GM19463 (cell line): ENCODE measurements at regions not wholly inside any gene's neighbourhood (a gene's known extent, or its start where the extent isn't known, plus 50 kb on each side); places are given as distances from the start of the nearest gene placed in this dataset.

Experiments
- ATAC-seq: cut with Tn5 transposase; IDR thresholded peaks from one replicate; pipeline ENCODE4 v1.9.1; 2021; ENCODE audit warnings: mild to moderate bottlenecking, moderate library complexity; ENCODE audit not compliant: unreplicated experiment

DNA sequence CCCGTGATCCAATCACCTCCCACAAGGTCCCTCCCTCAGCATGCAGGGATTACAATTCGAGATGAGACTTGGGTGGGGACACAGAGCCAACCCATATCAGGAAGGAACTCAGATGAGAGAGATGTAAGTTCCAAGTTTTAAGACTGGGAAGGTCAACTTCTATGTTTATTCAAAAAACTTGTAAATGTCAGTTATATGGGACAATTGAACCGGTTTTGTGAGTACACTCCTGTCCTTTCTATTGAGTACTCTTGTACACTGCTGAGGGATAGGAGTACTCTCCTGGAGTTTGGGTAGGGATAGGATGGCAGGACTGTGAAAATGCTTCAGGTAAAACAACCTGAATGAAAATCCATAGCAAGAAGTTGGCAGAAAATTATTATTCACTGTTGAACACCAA is 239.1 kb downstream of the ZNF674 start:
- ATAC-seq: no peak

DNA sequence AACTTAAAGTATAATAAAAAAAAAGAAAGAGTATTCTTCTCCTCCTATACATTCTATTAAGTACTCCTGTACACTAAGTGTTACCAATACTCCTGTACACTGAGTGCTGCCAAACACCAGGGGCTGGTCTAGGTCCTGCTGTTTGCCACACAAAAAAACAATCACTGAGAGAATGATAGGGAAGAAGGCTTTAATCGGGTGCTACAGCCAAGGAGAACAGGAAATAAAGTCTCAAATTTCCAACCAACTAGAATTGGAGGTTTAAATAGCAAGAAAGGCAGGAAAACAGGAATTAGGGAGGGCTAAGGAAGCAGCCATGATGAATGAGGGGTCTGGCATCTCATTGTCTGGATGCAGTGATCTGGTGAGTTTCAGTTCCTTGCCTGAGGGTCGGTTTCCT is 239.8 kb downstream of the ZNF674 start:
- ATAC-seq: no peak

DNA sequence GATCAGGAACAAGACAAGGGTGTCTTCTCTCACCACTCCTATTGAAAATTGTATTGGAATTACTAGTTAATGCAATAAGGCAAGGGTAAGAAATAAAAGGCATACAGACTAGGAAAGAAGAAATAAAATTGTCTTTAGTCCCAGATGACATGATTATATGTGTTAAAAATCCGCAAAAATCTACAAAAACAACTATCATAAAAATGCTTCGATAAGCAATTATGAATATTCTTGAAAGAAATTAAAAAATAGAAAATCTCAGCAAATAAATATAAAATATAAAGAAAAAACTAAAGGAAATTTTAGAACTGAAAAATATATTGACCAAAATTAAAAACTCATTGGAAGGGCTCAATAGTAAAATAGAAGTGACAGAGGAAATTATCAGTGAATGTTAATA is 243.3 kb downstream of the ZNF674 start:
- no peak for ATAC-seq

DNA sequence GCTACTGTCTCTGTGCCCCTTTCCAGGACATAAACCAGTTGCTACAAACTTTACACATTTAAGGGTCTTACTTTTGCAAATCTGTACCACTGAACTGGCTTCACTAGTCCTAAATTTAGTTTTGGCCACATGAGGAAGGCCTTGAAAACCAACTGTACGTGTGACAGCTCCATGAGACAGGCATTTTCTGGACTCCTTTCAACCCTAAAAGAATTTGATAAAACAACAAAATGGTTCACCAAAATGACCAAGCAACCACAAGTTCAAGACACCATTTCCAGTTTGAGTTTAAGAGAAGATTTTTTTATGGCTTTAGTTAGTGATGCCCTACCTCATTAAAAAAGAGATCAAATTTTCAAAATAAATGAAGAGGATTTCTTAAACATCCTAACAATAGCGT is 246.4 kb downstream of the ZNF674 start:
- ATAC-seq: no peak

DNA sequence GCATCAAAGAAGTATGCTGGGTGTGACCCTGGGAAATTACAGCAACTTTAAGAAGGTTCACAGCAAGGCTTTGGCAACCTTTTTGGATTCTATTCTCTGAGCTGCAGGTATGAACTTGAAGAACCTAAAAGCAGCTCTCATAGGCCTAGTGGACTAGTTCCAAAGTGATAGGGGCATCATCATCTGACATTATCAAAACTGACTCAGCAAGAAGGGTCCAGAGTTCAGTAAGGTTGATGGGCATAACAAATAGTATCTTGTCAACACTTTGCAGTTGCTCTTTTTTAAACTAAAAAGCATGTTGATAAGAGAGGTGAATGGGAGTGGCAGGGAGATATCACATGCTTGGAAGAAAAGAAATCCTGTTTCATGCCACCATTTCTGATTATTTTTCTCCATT is 249.3 kb downstream of the ZNF674 start:
- no peak for ATAC-seq

DNA sequence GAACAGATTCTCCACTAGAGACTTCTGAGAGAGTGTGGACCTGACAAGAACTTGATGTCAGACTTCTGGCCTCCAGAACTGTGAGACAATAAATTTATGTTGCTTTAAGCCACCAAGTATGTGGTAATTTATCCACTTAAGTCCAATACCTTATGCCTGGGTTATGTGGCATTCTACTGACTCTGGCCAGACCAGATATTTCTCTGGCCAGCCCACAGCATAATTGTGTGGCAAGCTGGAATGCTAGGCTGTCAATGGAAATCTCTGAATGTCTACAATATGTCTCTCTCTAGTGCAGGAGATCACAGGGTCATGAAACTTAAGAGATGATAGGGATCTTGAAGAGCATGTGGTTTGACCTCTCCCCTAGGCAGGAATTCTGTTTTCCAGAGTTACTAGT is 251.0 kb downstream of the ZNF674 start:
- ATAC-seq: no peak

DNA sequence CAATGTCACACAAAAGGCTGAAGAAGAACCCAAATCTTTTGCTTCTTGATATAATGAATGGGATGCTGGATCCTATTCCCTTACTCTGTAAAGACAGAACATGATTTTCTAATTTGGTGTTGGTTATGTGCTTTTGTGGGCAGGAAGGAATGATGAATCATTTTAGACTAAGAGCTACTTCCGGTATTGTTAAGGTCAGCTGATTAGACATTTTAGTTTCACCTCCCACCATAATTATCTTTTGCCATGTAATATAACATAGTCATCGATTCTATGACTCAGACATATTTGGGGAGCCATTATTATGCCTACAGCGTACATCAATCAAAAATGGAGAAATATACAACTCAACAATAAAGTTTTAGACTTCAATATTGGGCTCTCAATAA is 265.3 kb downstream of the ZNF674 start:
- no peak for ATAC-seq

DNA sequence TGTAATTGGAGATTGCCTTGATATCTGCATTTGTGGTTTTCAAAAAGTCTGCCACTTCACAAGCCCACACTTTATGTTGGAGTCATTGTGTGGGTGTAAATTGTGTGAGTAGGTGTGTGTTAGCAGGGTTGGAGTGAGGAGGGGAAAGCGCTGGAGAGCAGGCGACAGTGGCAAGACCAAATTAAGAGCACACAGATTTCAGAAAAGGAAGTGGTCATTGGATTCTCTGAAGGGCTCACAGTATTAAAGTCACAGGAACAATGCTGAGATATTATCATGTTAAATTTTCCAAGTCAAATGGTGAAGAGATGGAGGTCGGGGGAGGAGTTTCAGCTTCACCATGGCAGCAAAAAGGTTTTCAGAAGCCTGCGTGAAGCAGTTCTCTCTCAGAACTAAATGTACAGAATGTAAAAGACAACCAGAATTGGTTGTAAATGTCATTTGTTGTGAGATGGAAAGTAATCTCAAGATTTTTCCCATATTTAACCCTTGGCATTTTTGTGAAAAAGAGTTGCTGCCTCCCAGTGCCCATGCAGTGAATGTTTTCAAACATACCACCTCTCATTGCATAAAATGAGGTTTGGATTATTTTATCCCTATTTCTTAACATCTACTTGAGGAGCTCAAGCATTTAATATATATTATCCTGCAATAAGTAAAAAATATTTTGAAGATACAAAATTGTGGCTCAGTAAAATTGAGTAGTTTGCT is 265.9 kb downstream of the ZNF674 start:
- no peak for ATAC-seq

DNA sequence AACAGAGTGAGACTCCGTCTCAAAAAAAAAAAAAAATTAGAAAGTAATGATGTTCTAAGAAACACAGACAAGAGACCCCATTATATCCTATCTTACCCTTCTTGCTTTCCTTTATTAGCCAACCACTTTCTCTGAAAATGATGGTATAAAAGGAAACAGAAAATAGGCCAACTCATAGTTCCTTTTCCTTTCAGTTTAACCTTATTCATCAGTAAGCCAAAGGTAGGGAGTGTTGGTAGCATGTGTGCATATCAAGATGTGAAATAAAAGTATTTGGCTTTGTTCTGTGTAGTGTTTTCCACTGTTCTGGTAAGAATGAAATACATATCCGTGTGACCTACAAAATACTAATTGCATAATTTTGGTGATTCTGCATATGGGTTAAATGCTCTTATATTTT is 266.6 kb downstream of the ZNF674 start:
- ATAC-seq: no peak

DNA sequence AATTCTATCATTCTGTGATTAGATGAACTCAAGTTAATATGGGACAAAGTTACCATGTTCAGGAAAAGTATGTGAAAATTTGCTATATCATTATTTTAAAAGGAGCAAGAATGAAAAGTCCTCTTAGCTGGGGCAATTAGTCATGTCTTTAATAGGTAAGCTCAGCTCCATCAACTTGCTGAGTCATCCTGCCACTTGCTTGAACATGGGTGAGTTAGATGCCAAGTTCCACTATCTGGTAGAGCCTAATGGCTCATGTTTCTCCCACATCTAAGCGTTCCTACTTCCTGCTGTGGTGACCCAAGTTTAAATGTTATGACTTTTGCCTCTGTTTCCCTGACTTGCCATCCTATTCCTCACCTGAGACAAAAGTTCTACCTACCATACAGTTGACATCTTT is 276.8 kb downstream of the ZNF674 start:
- ATAC-seq: peak; percentile 50

DNA sequence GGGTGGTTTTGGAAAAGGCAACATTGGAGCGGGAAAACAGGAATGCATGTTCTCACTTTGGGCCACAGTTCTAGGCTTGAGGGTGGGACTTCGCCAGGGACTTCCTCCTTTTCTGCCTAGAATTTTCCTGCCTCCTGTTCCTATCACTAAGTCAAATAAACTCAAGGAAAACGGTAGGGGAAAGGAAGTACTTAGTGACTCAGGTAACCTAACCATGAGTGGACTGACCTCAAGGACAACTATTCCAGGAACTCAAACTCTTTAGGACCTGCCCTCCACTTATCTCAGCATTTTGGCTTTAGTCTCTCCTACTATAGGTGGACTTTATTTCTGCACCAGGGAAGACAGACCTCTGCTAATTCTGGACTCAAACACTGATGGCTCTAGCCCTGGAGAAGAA is 281.7 kb downstream of the ZNF674 start:
- no peak for ATAC-seq

DNA sequence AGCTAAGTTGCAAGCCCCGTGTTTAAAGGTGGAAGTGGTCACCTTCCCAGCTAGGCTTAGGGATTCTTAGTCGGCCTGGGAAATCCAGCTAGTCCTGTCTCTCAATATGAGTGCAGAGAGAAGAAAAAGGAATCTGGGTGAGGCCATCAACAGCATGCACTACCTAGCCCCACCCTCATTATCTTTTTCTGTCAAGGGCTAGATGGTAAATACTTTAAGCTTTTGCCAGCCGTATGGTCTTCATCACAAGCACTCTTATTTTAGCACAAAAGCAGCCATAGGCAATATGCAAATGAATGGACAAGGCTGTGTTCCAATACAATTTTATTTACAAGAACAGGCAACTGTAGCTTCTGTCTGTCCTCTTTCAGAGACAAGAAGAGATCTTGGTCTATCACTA is 282.9 kb downstream of the ZNF674 start:
- no peak for ATAC-seq

DNA sequence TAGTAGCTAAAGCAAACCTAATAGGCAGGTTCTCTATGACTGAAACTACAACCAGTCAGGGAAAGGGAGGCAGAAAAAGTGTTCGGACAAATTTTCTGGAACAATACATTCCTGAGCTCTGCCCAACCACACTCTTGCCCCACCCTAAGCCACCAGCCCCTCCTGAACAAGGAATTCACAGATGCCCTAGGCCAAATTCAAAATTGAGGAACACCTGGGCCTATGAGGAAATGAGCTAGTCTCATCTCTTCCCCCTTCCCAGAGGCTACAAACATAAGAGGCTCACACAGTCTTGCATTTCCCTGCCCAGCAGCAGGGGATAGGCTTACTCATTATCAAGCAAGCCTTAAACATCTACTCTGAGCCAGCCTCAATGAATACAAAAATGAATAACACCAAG is 284.7 kb downstream of the ZNF674 start:
- no peak for ATAC-seq

DNA sequence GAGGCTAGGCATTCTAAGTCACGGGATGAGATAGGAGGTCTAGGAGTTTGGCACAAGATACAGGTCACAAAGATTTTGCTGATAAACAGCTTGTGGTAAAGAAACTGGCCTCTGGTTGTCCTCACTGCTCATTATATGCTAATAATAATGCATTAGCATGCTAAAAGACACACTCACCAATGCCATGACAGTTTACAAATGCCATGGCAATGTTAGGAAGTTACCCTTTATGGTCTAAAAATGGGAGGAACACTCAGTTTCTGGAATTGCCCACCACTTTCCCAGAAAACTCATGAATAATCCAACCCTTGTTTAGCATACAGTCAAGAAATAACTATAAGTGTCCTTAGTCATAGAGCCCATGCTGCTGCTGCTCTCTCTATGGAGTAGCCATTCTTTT is 286.9 kb downstream of the ZNF674 start:
- no peak for ATAC-seq

DNA sequence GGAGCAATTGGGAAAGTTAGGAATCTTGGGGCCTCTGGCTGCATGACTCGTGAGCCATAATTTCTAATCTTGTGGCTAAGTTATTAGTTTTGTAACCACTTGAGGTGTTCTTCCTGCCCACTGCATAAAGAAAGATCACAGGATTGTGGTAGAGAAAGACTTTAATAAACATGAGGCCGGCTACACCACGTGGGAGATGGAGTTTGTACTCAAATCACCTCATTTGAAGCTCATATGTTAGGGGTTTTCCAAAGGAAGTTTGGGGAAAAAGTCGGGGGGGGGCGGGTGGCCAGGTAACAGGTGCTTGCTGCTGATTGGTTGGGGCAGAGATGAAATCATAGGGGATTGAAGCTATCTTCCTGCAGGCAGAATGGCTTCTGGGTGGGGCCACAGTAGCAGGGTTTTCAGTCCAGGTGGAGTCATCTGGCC is 287.8 kb downstream of the ZNF674 start:
- no peak for ATAC-seq

DNA sequence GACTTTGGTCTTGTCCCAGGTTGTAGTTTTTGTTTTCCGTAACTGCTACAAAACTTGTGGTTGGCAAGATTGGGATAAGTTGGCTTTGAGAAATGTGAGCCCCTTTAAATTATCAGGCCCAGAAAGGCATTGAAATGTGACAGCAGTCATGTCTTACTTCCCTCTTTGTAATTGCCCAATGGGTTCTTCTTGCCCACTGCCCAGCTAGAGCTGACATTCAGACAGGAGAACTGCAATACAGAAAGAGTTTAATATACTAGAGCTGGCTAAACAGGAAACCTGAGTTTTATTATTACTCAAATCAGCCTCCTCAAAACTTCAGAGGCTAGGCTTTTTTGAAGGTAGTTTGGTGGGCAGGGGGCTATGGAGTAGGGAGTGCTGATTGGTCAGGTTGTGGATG is 288.3 kb downstream of the ZNF674 start:
- no peak for ATAC-seq

DNA sequence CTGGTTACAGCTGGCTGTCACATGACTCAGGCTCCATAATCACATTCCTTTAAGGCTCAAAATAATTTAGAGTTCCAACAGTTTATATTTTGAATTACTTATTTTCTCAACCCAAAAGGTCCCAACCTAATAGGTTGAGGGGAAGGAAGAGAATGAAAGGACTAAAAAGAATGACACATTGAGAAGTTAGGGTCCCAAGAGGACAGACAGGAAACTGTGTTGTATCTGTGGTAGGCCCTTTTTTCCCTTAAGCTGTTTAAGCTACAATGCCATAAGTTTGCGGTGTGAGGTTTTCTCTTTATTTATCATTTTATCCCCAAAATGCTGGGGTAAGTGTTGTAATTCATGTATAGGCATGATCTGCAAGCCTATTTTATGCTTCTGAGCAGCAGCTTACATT is 290.2 kb downstream of the ZNF674 start:
- no peak for ATAC-seq

DNA sequence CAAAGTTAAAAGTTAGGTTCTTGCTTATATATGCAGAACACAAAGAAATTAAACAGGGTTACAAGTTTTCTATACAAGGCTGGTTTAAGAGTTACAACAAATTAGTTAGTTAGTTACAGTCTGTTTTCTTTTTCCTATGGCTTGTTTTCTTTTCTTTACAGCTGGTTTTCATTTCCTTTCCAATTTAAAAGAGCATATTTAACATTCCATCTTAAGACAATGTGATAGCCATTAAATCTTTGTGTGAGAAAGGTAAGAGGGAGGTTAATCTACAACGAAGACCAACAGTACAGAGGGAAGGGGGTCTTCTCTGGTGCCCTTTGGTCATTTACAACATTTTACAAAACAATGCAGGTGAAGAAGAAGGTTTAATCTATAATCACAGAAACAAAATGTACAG is 290.6 kb downstream of the ZNF674 start:
- no peak for ATAC-seq

DNA sequence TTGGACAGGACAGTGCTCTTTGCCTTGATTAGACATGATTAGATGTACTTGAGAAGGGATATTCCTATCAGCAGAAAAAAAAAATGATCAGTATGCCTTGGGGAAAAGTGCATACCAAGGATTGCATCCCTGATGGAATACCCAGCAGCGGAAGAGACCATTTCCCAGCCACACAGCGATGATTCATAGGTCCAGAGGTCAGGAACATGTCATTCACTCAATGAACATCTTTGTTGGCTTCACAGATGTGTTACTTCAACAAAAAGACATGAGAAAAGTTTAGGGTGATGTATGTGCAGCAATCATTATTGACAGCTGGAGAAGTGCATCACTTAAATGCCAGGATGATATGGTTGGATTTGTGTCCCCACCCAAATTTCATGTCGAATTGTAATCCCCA is 293.5 kb downstream of the ZNF674 start:
- ATAC-seq: no peak

DNA sequence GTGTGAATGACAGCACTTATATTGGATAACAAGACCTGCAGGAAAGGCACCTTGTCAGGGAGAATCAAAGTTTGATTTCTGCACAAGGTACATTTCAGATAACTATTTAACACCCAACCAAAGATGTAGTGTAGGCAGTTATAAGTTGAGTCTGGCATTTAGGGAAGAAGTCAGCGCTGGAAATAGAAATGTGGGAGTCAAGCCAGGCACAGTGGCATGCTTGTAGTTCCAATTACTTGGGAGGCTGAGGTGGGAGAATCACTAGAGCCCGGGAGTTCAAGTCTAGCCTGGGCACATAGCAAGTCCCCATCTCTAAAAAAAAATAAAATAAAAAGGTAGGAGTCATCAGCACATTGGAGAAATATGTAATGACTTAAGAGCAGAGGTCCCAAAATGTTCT is 295.1 kb downstream of the ZNF674 start:
- no peak for ATAC-seq

DNA sequence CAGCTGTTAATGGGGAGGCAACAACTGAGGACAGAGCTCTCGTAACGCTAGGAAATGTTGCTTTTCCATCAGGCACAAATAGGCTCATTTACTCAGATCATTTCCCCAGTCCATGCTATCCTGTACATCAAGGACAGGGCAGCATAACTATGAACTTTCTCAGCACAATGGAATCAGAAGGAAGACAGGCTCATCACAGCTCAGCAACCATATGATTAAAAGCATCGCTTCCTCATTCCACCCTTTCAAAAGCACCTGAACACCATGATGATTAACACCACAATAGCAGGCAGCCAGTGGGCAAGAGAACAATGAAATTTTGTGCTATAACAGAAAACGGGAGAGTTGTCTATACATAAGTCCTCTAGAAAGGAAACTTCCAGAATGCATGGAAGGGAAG is 297.8 kb downstream of the ZNF674 start:
- no peak for ATAC-seq

DNA sequence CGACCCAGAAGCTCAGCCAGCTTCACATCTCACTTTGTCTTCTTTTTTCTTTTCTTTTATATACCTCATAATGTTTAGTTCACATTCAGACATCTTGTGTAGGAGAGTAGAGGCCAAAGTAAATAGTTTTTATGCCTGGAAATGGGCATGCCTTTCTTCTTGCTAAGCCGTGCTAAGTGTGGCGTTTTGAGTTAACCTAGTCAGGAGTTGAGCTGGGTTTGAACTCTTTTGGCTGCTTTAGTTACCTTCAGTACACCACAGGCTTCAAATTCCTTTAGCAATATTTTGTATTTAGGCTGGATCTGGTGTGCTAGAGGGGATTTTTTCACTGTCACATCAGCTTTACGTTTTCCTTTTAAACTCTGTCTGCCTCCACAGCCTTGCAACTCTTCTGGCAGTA is 300.8 kb downstream of the ZNF674 start:
- no peak for ATAC-seq

DNA sequence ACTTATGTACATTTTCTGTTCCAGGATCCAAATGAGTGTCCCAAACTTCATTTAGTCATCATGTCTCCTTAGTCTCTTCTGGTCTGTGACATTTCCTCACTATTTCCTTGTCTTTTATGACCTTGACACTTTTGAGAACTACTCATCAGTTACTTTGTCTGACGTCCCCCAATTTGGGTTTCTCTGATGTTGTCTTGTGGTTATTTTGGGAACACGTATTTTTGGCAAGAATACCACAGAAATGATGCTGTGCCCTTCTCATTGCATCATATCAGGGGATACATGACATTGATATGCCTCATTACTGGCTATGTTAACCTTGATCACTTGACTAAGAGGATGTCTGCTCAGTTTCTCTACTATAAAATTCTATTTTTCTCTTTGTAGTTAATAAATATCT is 308.8 kb downstream of the ZNF674 start:
- no peak for ATAC-seq
